A172 (cell line): ENCODE measurements at regions not wholly inside any gene's neighbourhood (a gene's known extent, or its start where the extent isn't known, plus 50 kb on each side); places are given as distances from the start of the nearest gene placed in this dataset.

Source experiments
- DNase-seq: peaks from one replicate; pipeline ENCODE4 v3.0.0-alpha.2; 2015; ENCODE audit warnings: low spot score

- DNase-seq, result no peak
Observed at GRCh38 chr6:25038300-25038699, 102.5 kb upstream of the RIPOR2 start.

- no peak for DNase-seq
Observed at GRCh38 chr6:25038999-25039398, 103.2 kb upstream of the RIPOR2 start.

- no peak for DNase-seq
Observed at GRCh38 chr6:25041485-25042035, 105.8 kb upstream of the RIPOR2 start.

DNA sequence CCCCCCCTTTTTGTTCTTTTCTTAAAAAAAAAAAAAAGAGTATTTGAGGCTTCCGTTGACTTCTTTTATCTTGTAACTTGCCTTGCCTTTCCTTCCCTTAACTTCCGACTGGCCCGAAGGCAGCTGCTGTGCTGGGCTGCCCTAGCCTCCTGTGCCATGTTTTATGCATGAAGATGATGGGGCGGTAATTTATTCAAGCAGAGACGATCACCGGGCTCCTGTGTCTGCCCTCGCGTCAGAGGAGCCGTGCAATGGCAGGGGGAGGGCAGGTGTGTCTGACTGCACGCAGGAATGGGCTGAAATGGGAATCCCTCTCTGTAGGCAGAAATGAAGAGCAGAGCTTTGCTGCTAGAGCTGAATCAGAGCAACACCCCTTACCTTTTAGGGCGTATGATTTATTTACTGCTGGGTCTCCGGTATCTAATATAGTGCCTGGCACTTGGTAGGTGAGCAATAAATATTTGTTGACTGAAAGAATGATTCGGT lies 106.3 kb upstream of the RIPOR2 start:
- no peak for DNase-seq

DNA sequence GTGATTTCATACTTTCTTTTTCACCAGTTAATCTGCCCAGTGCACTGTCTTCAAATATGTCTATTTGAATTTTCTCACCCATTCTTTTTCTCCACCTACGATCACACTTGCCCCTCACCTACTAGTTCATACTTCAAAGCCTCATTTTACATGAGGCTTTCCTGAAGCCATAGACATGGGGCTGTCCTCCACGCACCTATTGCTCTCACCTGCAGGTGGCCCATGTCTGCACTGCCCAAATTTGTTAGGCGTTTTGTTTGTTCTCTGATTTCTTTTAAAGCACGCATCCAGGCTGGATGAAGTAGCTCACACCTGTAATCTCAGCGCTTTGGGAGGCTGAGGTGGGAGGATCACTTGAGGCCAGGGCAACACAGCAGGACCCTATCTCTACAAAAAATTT lies 106.8 kb upstream of the RIPOR2 start:
- DNase-seq, result no peak

DNA sequence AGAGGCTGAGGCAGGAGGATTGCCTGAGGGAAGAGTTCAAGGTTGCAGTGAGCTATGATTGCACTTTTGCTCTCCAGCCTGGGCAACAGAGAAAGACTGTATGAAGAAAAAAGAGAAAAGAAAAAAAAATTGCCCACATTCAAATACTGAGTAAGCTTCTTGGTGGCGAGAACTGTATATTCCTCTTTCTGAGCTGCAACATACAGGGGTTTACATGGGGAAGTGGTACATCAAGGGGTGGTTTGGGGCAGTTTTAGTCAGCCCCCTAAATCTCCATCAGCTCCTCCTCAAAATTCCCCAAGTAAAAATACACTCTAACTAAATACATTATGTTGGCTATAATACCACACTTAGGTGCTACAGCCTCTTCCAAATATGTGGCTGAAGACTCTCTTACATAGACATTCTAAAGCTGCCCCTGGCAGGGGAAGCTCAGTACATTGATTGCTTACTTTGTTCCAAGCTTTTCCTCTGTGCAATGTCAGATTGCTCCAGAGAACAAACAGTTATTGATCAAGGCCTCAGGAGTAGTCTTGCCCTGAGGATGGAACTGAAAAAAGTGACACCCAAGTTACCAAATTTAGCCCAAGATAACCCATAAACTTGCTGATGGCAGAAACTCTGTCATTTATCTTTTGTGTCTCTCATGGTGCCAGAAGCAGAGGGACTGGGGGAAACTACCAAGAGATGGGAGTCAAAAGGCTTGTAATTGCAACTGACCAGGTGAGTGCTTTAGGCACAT lies 107.4 kb upstream of the RIPOR2 start:
- no peak for DNase-seq

DNA sequence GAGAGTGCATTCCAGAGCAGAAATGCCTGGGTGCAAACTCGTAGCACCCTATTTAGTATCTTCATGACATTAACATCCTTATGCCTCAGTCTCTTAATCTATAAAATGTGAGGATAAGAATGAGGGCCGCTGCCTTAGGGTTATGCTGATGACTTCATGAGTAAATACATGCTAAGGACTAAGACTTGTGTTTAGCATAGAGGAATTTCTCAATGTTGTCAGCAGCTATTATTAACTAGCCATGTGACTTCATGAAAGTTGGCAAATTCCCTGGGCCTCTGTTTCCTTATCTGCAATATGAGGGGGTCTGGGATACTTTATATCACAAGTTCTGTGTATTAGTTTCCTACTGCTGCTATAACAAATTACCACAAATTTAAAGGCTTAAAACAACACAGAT lies 108.1 kb upstream of the RIPOR2 start:
- no peak for DNase-seq

DNA sequence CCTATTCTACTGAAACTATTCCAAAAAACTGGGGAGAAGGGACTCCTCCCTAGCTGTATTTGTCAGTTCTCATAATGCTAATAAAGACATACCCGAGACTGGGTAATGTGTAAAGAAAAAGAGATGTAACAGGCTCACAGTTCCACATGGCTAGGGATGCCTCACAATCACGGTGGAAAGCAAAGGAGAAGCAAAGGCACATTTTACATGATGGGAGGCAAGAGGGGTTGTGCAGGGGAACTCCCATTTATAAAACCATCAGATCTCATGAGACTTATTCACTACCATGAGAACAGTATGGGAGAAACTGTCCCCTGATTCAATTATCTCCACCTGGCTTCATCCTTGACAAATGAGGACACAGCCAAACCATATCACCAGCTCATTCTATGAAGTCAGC lies 111.2 kb upstream of the RIPOR2 start:
- no peak for DNase-seq

GRCh38 chr6:25050356-25050755 lies 114.6 kb upstream of the RIPOR2 start:
- peak; percentile 72 for DNase-seq

DNA sequence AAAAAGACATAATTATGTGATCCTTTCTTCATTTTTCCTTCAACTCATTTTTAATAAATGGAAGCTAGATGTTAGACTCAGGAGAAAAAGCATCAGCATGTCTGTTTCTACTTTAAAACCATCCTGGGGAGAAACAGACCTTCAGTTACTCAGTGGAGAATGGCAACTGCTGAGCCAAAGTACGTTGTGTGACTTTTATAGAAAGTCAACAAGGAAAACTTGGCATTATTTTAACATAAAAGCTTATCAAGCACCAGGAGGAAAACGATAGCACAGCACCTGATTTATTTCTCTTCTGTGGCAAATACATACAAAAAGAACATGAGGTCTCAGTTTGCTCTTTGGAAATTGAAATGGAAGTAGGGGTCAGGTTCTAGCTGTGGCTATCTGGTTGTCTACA lies 115.3 kb upstream of the RIPOR2 start:
- no peak for DNase-seq

DNA sequence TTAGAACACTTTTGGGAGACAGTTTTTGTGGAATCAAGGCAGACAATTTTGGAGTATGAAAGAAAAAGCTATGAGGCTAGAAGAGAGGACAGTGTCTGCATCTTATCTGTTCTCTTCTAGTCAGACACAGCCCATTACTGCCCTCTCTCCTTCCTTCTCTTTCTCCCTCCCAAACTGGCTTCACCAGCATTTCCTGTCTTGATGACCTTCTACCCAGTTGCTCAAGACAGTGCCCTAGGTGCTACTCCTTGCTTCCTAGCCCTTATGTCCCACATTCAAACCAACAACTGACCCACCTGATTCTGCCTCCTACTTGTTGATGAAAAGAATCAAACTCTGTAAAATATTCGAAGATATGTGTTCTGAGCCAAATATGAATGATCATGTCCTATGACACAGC lies 116.4 kb upstream of the RIPOR2 start:
- no peak for DNase-seq

DNA sequence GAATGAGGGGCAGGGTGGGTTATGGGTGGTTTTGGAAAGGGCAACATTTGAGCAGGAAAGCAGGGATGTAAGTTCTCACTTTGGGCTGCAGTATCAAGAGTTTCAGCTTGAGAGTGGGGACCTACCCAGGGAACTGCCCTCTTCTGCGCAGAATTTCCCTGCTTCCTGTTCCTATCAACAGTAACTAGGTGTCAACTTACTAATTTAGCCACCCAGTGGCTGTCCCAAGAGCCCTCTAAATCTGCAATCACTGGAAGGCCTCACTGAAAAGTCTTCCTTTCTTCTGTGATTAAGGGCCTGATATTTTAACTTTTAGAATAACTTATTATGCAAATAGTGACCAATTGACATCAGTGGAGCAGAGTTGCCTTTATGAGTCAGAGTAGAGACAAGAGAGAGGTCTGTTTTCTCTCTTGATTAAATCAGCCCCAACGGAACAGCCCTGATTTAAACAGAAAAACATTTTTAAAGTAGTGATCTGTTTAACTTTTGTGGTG lies 118.2 kb upstream of the RIPOR2 start:
- DNase-seq, result peak; percentile 42

GRCh38 chr6:25054469-25054868 lies 118.7 kb upstream of the RIPOR2 start:
- DNase-seq, result peak; percentile 57

DNA sequence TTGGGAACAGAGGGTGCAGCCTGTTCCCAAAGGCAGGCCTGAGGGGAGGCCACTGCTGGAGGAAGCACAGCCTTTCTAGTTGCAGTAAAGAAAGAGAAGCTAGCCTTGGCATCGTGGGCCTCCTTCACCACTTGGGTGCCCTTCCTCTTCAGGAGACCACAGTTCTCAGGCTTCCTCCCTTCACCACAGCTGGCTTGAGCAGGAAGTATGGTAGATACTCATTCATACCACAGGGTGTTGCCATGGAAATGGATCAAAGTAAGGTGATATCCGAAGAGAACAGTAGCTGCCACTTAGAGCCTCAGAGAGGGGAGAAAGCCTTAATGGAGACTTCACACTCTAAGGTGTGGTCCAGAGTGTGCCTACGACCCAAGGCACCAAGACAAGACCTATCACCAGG lies 120.4 kb upstream of the RIPOR2 start:
- DNase-seq, result no peak

GRCh38 chr6:25057111-25057905 lies 121.5 kb upstream of the RIPOR2 start:
- no peak for DNase-seq

GRCh38 chr6:25058441-25058840 lies 122.7 kb upstream of the RIPOR2 start:
- DNase-seq, result no peak

- DNase-seq, result no peak
Observed at GRCh38 chr6:25058941-25059340, 123.2 kb upstream of the RIPOR2 start.

- no peak for DNase-seq
Observed at GRCh38 chr6:25060522-25060921, 124.8 kb upstream of the RIPOR2 start.

DNA sequence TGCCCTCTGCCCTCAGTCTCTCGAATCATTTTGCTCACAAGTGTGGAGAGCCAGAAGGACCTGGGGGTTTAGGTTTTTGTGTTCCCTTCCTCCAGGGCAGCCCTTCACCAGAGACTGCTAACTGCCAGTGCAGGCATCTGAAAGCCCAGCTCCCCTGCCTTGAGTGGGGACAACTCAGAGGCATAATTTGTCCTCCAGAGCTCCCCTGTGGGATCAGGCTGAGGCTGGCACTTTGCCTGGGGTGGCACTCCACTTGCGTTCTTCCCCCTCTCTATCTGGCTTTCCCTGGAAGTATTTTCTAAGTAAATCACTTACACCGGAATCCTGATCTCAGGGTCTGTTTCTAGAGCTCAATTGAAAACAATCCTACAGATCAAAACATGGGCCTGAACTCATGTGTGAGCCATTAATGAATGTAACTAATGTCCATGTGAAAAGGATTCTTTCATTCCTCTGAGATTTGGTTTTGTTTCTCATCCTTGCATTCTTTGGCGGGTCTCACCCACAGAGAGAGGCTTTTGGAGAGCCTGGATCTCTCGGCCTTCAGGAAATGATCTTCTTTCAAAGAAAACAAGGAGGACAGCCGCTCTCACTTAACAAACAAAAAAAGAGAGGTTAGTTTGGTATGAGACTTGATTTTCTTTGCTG lies 125.7 kb upstream of the RIPOR2 start:
- no peak for DNase-seq

- no peak for DNase-seq
Observed at GRCh38 chr6:25062070-25062811, 126.5 kb upstream of the RIPOR2 start.

- no peak for DNase-seq
Observed at GRCh38 chr6:25064006-25064405, 128.2 kb upstream of the RIPOR2 start.

DNA sequence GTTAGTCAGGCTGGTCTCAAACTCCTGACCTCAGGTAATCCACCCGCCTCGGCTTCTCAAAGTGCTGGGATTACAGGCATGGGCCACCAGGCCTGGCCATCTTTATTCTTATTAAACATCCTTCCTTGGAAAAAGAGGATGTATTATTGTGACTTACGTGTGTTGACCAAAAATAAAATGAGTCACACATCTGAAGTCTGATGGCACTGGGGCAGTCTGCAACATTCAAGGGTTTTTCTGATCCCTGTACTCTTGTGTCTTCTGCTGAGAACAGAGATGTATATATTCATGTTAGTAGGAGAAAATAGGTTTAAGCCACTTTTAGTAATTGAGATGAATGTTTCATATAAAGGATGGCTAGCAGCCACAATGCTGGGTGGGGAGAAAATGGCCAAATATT lies 129.9 kb upstream of the RIPOR2 start:
- no peak for DNase-seq
